ENCODE measurements at regions not wholly inside any gene's neighbourhood (a gene's known extent, or its start where the extent isn't known, plus 50 kb on each side); places are given as distances from the start of the nearest gene placed in this dataset.

GRCh38 chr11:115774756-115775155, 270.5 kb upstream of the CADM1 start:
- no peak for DNase-seq
- H3K27me3 ChIP-seq = no peaks in the 10 kb centered on the region
- H3K27ac ChIP-seq = no peak overlapping the region
- H3K9me3 ChIP-seq = no peaks in the 10 kb centered on the region
- 89 to 94% methylated on average over 7 of the region's 7 CpGs for WGBS, 2 donors
- no peaks in the 10 kb centered on the region for H3K4me1 ChIP-seq
- H3K36me3 ChIP-seq = no peaks in the 10 kb centered on the region
- ATAC-seq (ENCODE audit: low FRiP score in 2 of 2) = no peak
- TF ChIP-seq POLR2A (IDR thresholded peaks at IDR 0.05) = no peak
- TF ChIP-seq CTCF (IDR thresholded peaks at IDR 0.05) = no peak
- no peak for TF ChIP-seq EP300 (IDR thresholded peaks at IDR 0.05)
- no peak for TF ChIP-seq POLR2AphosphoS5 (IDR thresholded peaks at IDR 0.05)
- H3K4me3 ChIP-seq = no peak overlapping the region

GRCh38 chr11:115769891-115770290, 265.7 kb upstream of the CADM1 start:
- H3K27ac ChIP-seq = no peak overlapping the region
- ATAC-seq (ENCODE audit: low FRiP score in 2 of 2) = no peak
- DNase-seq = no peak
- TF ChIP-seq POLR2AphosphoS5 (IDR thresholded peaks at IDR 0.05) = no peak
- TF ChIP-seq POLR2A (IDR thresholded peaks at IDR 0.05) = no peak
- TF ChIP-seq CTCF (IDR thresholded peaks at IDR 0.05) = no peak
- no peak for TF ChIP-seq EP300 (IDR thresholded peaks at IDR 0.05)
- H3K27me3 ChIP-seq = no peaks in the 10 kb centered on the region
- H3K36me3 ChIP-seq = no peaks in the 10 kb centered on the region
- 78 to 86% methylated on average over 3 of the region's 3 CpGs for WGBS, 2 donors
- no peaks in the 10 kb centered on the region for H3K4me1 ChIP-seq
- H3K4me3 ChIP-seq = no peak overlapping the region
- no peaks in the 10 kb centered on the region for H3K9me3 ChIP-seq

- Histone ChIP-seq H3K4me3 (no peak overlapping the region), H3K36me3 (no peaks in the 10 kb centered on the region), H3K27me3 (no peaks in the 10 kb centered on the region), H3K4me1 (no peaks in the 10 kb centered on the region), H3K9me3 (no peaks in the 10 kb centered on the region), H3K27ac (no peak overlapping the region)
- WGBS, 2 donors = 79 to 85% methylated on average over 3 of the region's 3 CpGs
- no peak for ATAC-seq (ENCODE audit: low FRiP score in 2 of 2)
- DNase-seq = no peak
- no peak for TF ChIP-seq POLR2AphosphoS5 (IDR thresholded peaks at IDR 0.05)
- TF ChIP-seq POLR2A (IDR thresholded peaks at IDR 0.05) = no peak
- no peak for TF ChIP-seq CTCF (IDR thresholded peaks at IDR 0.05)
- no peak for TF ChIP-seq EP300 (IDR thresholded peaks at IDR 0.05)
Observed at GRCh38 chr11:115767883-115768282, 263.7 kb upstream of the CADM1 start.

GRCh38 chr11:115767047-115767802, 263.0 kb upstream of the CADM1 start:
- DNase-seq (no peak), ATAC-seq (ENCODE audit: low FRiP score in 2 of 2) (no peak)
- no peak overlapping the region for H3K27ac ChIP-seq
- no peaks in the 10 kb centered on the region for H3K36me3 ChIP-seq
- WGBS, 2 donors = 73 to 78% methylated on average over 10 of the region's 10 CpGs
- H3K4me1 ChIP-seq = no peaks in the 10 kb centered on the region
- TF ChIP-seq CTCF (IDR thresholded peaks at IDR 0.05) (no peak), EP300 (IDR thresholded peaks at IDR 0.05) (no peak), POLR2AphosphoS5 (IDR thresholded peaks at IDR 0.05) (no peak), POLR2A (IDR thresholded peaks at IDR 0.05) (no peak)
- H3K4me3 ChIP-seq = no peak overlapping the region
- H3K27me3 ChIP-seq = no peaks in the 10 kb centered on the region
- no peaks in the 10 kb centered on the region for H3K9me3 ChIP-seq

- H3K27ac ChIP-seq = no peak overlapping the region
- WGBS, 2 donors = 86 to 87% methylated on average over 4 of the region's 4 CpGs
- no peaks in the 10 kb centered on the region for H3K4me1 ChIP-seq
- no peaks in the 10 kb centered on the region for H3K9me3 ChIP-seq
- DNase-seq (no peak), ATAC-seq (ENCODE audit: low FRiP score in 2 of 2) (no peak)
- no peaks in the 10 kb centered on the region for H3K27me3 ChIP-seq
- no peaks in the 10 kb centered on the region for H3K36me3 ChIP-seq
- TF ChIP-seq EP300 (IDR thresholded peaks at IDR 0.05) (no peak), POLR2A (IDR thresholded peaks at IDR 0.05) (no peak), CTCF (IDR thresholded peaks at IDR 0.05) (no peak), POLR2AphosphoS5 (IDR thresholded peaks at IDR 0.05) (no peak)
- no peak overlapping the region for H3K4me3 ChIP-seq
Observed at GRCh38 chr11:115766561-115766960, 262.3 kb upstream of the CADM1 start.
